ENCODE measurements at regions not wholly inside any gene's neighbourhood (a gene's known extent, or its start where the extent isn't known, plus 50 kb on each side); places are given as distances from the start of the nearest gene placed in this dataset.

GRCh38 chr1:242872521-242872920, 348.0 kb upstream of the PLD5 start:
- no TSS peak for BruUV-seq (replicated peaks)
- CTCF ChIA-PET = interaction anchor here (1.0 to 1.6 kb wide), 3 partner anchors 9 to 418 kb away, joined by 3 to 6 read pairs (median 3); no protein-coding TSS in a partner anchor
- no peak for TF ChIP-seq CTCF (IDR thresholded peaks at IDR 0.05; ENCODE audit: unreplicated experiment)

GRCh38 chr1:242871471-242872030, 347.1 kb upstream of the PLD5 start:
- DNase-seq (ENCODE audit: unreplicated experiment) = no peak
- no peak for TF ChIP-seq CTCF (IDR thresholded peaks at IDR 0.05; ENCODE audit: unreplicated experiment)
- no peaks in the 10 kb centered on the region for H3K36me3 Mint-ChIP-seq (ENCODE audit: insufficient read depth, unreplicated experiment)
- no peak overlapping the region for H3K27ac Mint-ChIP-seq (ENCODE audit: low read depth, unreplicated experiment)
- no TSS peak for BruUV-seq (replicated peaks)
- ChIA-PET POLR2A (interaction anchor here (0.9 kb wide), 1 partner anchor 984 kb away, joined by 3 read pairs; no protein-coding TSS in a partner anchor), CTCF (interaction anchor here (1.0 to 1.6 kb wide), 2 partner anchors 12 to 417 kb away, joined by 3 to 6 read pairs; no protein-coding TSS in a partner anchor)
- intact Hi-C loops (cut with micrococcal nuclease) = no loop called here
- no peaks in the 10 kb centered on the region for H3K27me3 Mint-ChIP-seq (ENCODE audit: insufficient read depth, unreplicated experiment)
- H3K4me1 Mint-ChIP-seq (ENCODE audit: insufficient read depth, unreplicated experiment) = peaks cover 12% of the 10 kb centered on the region
- H3K4me3 Mint-ChIP-seq (ENCODE audit: unreplicated experiment) = no peak overlapping the region
- no peaks in the 10 kb centered on the region for H3K9me3 Mint-ChIP-seq (ENCODE audit: unreplicated experiment)

More at GRCh38 chr1:242872521-242872920, 348.0 kb upstream of the PLD5 start:
- intact Hi-C loops (cut with micrococcal nuclease) = no loop called here
- no peak for DNase-seq (ENCODE audit: unreplicated experiment)
- H3K36me3 Mint-ChIP-seq (ENCODE audit: insufficient read depth, unreplicated experiment) = no peaks in the 10 kb centered on the region
- no peaks in the 10 kb centered on the region for H3K9me3 Mint-ChIP-seq (ENCODE audit: unreplicated experiment)
- H3K27ac Mint-ChIP-seq (ENCODE audit: low read depth, unreplicated experiment) = no peak overlapping the region
- POLR2A ChIA-PET = no interaction called here
- no peaks in the 10 kb centered on the region for H3K27me3 Mint-ChIP-seq (ENCODE audit: insufficient read depth, unreplicated experiment)
- H3K4me1 Mint-ChIP-seq (ENCODE audit: insufficient read depth, unreplicated experiment) = peaks cover 12% of the 10 kb centered on the region
- no peak overlapping the region for H3K4me3 Mint-ChIP-seq (ENCODE audit: unreplicated experiment)

- TF ChIP-seq CTCF (IDR thresholded peaks at IDR 0.05; ENCODE audit: unreplicated experiment) = no peak
- no peak overlapping the region for H3K4me3 Mint-ChIP-seq (ENCODE audit: unreplicated experiment)
- peaks cover 8% of the 10 kb centered on the region for H3K4me1 Mint-ChIP-seq (ENCODE audit: insufficient read depth, unreplicated experiment)
- no peaks in the 10 kb centered on the region for H3K27me3 Mint-ChIP-seq (ENCODE audit: insufficient read depth, unreplicated experiment)
- H3K9me3 Mint-ChIP-seq (ENCODE audit: unreplicated experiment) = no peaks in the 10 kb centered on the region
- intact Hi-C loops (cut with micrococcal nuclease) = no loop called here
- no peak overlapping the region for H3K27ac Mint-ChIP-seq (ENCODE audit: low read depth, unreplicated experiment)
- BruUV-seq (replicated peaks) = no TSS peak
- CTCF ChIA-PET = interaction anchor here (1.0 to 1.6 kb wide), 2 partner anchors 11 to 416 kb away, joined by 3 to 6 read pairs; no protein-coding TSS in a partner anchor
- H3K36me3 Mint-ChIP-seq (ENCODE audit: insufficient read depth, unreplicated experiment) = no peaks in the 10 kb centered on the region
- POLR2A ChIA-PET = interaction anchor here (0.9 kb wide), 1 partner anchor 983 kb away, joined by 3 read pairs; no protein-coding TSS in a partner anchor
- no peak for DNase-seq (ENCODE audit: unreplicated experiment)
Observed at GRCh38 chr1:242870966-242871365, 346.5 kb upstream of the PLD5 start.

- Mint-ChIP-seq H3K4me3 (ENCODE audit: unreplicated experiment) (no peak overlapping the region), H3K27me3 (ENCODE audit: insufficient read depth, unreplicated experiment) (peaks cover 32% of the 10 kb centered on the region), H3K4me1 (ENCODE audit: insufficient read depth, unreplicated experiment) (no peaks in the 10 kb centered on the region), H3K27ac (ENCODE audit: low read depth, unreplicated experiment) (no peak overlapping the region), H3K9me3 (ENCODE audit: unreplicated experiment) (peaks cover under 1% of the 10 kb centered on the region), H3K36me3 (ENCODE audit: insufficient read depth, unreplicated experiment) (peaks cover 5% of the 10 kb centered on the region)
- intact Hi-C loops (cut with micrococcal nuclease) = no loop called here
- ChIA-PET POLR2A (no interaction called here), CTCF (interaction anchor here (0.6 kb wide), 1 partner anchor 13 kb away, joined by 3 read pairs; no protein-coding TSS in a partner anchor)
- BruUV-seq (replicated peaks) = no TSS peak
- no peak for DNase-seq (ENCODE audit: unreplicated experiment)
- no peak for TF ChIP-seq CTCF (IDR thresholded peaks at IDR 0.05; ENCODE audit: unreplicated experiment)
Observed at GRCh38 chr1:242856289-242856688, 331.8 kb upstream of the PLD5 start.

All from MCF 10A (cell line).